HL-60 (cell line): ENCODE measurements at regions not wholly inside any gene's neighbourhood (a gene's known extent, or its start where the extent isn't known, plus 50 kb on each side); places are given as distances from the start of the nearest gene placed in this dataset.

ENCODE experiments used
- GABPA ChIP-seq: IDR thresholded peaks from 2 replicates; pipeline ENCODE4 v1.6.1; 2012; ENCODE audit warnings: low read depth
- POLR2AphosphoS5 ChIP-seq: IDR thresholded peaks from 2 replicates; pipeline ENCODE4 v1.6.1; 2012; ENCODE audit warnings: low read depth
- TF ChIP-seq, protein P1 (sequence below): IDR thresholded peaks from one replicate; pipeline ENCODE4 v1.5.1; 2011; ENCODE audit warnings: low read length, control low read depth, inconsistent platforms; ENCODE audit not compliant: insufficient read depth
- TF ChIP-seq, protein P2 (sequence below): IDR thresholded peaks from 2 replicates; pipeline ENCODE4 v1.6.1; 2012; ENCODE audit warnings: low read depth; ENCODE audit not compliant: insufficient replicate concordance

DNA sequence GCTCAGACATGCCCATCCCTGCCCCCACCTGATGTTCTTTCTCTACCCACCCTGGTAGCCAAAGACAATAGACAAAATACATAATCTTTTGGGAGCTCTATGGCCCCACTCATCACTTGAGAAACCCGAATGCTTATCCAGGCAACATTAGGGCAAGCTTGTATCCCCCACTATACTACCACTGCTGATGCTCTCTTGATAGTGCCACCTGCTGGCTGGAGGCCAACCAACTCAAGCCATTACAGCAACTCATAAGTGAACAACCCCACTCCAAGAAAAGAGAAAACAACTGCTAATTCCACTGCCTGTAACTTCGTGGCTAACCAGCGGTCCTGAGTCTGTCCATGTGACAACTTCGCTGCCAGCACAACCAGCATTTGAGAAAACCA lies 342.5 kb upstream of the TGFBR2 start:
- TF ChIP-seq, protein P1, sequence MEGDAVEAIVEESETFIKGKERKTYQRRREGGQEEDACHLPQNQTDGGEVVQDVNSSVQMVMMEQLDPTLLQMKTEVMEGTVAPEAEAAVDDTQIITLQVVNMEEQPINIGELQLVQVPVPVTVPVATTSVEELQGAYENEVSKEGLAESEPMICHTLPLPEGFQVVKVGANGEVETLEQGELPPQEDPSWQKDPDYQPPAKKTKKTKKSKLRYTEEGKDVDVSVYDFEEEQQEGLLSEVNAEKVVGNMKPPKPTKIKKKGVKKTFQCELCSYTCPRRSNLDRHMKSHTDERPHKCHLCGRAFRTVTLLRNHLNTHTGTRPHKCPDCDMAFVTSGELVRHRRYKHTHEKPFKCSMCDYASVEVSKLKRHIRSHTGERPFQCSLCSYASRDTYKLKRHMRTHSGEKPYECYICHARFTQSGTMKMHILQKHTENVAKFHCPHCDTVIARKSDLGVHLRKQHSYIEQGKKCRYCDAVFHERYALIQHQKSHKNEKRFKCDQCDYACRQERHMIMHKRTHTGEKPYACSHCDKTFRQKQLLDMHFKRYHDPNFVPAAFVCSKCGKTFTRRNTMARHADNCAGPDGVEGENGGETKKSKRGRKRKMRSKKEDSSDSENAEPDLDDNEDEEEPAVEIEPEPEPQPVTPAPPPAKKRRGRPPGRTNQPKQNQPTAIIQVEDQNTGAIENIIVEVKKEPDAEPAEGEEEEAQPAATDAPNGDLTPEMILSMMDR = no peak
- TF ChIP-seq, protein P2, sequence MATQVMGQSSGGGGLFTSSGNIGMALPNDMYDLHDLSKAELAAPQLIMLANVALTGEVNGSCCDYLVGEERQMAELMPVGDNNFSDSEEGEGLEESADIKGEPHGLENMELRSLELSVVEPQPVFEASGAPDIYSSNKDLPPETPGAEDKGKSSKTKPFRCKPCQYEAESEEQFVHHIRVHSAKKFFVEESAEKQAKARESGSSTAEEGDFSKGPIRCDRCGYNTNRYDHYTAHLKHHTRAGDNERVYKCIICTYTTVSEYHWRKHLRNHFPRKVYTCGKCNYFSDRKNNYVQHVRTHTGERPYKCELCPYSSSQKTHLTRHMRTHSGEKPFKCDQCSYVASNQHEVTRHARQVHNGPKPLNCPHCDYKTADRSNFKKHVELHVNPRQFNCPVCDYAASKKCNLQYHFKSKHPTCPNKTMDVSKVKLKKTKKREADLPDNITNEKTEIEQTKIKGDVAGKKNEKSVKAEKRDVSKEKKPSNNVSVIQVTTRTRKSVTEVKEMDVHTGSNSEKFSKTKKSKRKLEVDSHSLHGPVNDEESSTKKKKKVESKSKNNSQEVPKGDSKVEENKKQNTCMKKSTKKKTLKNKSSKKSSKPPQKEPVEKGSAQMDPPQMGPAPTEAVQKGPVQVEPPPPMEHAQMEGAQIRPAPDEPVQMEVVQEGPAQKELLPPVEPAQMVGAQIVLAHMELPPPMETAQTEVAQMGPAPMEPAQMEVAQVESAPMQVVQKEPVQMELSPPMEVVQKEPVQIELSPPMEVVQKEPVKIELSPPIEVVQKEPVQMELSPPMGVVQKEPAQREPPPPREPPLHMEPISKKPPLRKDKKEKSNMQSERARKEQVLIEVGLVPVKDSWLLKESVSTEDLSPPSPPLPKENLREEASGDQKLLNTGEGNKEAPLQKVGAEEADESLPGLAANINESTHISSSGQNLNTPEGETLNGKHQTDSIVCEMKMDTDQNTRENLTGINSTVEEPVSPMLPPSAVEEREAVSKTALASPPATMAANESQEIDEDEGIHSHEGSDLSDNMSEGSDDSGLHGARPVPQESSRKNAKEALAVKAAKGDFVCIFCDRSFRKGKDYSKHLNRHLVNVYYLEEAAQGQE = no peak
- no peak for TF ChIP-seq GABPA
- TF ChIP-seq POLR2AphosphoS5 = no peak
